GM18502 (cell line): ENCODE measurements at regions not wholly inside any gene's neighbourhood (a gene's known extent, or its start where the extent isn't known, plus 50 kb on each side); places are given as distances from the start of the nearest gene placed in this dataset.

ENCODE experiments used
- ATAC-seq: cut with Tn5 transposase; IDR thresholded peaks from one replicate; pipeline ENCODE4 v1.9.1; 2021; ENCODE audit warnings: mild to moderate bottlenecking; ENCODE audit not compliant: unreplicated experiment, poor library complexity

DNA sequence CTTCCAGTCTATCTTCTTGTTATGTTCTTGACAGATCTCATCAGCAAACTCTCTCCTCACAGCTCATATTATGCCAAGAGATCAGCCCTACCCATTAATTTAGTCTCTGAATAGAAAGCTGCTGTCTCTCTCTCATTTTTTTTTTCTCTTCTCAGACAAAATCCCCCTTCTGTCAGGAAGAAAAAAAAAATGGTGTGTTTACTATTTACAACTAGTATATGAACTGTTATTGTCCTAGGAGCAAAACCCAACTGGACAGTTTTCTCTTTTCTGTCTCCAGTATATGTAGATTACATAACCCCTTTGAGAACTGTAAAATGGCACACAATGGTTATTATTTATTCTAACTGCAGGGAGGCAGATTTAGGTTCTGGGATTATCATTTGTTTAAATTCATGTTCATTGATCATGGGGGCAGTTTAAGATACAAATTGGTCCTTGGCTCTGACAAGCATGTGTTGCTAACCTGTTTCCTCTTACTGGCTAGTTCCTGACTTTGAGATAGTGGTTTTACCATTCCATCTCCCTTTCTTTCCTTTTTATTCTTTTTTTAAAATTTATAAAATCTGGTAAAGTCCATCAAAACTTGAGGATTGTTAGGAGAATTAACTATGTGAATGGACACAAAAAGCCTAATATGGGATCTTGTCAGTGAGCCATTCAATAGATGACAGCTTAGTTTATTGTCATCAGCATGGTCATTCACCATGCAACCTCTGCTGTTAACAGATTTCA lies 210.0 kb upstream of the PAPPA start:
- ATAC-seq, result no peak

DNA sequence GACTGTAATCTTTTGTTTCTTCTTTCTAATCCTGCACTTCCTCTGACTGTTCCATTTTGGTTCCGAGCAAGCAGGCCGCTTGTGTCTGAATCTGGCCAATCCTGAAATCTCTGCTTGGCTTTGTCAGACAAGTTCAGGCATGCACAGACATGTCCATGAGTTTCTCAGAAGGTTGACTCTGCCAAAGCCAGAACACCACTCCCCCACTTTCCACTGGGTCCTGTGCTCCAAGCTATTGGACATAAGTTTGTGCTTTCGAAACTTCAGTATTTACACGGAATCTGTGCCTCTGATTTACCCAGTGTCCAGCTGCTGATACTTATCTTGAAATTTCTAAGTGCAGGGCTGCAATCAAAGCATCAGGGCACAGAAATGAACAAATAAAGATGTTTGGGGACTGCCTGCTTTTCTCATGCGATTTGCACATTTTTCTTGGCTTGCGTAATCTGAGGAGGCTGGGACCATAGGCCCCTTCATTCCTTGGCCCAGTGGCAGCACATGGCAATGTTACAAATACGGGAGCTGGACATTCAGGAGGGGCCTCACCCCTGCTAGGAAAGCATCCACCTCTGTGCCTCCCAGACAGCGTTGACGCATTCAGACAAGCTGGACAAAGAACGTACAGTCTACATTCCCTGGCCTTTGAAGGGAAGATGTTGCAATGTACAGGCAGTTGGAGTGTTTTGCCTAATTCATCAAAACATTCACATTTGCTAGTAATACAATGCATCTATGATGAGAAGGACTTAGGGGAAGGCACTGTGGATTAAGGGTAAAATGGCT lies 209.2 kb upstream of the PAPPA start:
- no peak for ATAC-seq

DNA sequence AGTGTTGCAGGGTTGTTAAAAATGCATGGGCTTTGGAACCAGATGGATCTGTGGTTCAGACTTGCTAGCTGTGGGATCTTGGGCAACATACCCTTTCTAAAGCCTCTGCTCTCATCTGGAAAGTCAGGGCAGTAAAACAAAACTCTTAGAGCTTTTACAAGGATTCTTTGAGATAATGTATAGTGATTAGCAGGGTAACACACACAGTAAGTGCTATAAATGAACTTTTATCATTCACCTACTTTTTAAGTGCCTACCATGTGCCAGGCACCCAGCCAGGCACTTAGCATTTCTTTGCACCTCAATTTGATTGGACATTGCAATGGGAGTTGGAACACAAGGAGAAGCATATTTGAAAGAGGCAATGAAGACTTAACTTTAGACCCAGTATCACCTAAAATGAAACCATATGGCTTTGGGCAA lies 208.6 kb upstream of the PAPPA start:
- no peak for ATAC-seq

DNA sequence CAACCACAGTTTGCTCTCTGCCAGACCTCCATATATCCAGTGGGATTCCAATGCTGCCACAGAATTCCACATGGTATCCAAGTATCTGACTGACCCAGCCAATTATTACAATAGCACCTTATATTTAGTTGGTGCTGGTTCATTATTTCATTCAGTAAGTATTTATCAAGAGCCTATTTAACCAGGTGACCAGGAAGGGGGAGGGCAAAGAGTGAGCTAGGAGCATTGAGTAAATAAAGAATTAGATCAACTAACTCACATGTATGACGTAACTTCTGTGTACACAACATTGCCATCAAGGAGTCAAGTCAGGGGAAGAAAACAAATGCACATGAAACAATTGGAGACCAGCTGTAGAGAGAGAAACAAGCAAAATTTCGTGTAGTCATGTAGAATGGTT lies 207.1 kb upstream of the PAPPA start:
- no peak for ATAC-seq

DNA sequence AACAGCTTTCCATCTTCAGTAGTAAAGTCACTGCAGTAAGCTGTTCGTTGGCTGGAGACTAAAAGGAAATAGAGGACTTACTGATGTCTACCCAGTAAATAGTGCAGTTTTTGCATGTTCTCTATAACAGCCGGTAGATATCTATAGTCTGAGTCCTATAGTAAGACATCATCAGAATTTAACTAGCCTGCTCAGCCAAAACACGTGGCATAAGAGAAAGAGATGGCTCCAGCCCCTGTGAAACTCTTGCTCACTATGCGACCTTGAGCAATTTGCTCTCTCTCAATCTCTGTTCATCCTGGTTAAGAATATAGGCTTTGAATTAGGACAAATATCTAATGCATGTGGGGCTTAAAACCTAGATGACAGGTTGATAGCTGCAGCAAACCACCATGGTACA lies 201.6 kb upstream of the PAPPA start:
- ATAC-seq, result no peak

DNA sequence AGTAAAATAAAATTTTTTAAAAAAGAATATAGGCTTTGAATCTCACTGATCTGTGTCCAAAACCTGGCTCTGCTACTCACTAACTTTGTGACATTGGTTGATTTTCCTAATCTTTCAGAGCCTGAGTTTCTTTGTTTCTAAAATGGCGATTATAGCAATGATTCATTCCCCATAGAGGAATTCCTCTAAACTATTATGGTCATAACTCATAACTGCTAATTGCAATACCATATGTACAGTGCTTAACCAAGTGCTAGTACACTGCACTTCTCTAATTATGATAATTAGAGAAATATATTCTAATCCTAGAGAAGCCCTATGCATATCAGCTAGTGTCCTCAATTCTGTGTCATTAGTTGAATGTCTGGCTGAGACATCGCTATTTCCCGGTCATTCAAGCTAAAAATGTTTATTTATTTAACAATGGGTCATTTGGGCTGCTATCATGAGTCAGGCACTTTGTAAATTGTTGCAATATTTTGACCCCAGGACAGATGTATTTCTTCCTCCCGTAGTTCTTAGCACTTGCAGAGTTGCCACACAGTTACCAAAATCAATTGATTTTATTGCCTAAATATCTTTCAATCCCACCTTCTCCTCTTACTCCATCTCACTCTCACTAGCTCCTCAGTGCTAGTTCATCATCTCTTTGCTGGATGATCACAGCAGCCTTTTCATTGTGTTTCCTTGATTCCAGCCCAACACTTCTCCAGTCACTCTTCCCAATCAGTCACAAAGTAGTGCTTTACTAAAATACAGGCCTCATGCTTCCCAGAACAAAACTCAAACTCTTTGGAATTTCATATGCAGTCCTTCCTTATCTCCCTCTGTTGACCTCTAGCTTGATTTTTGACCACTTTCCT lies 200.9 kb upstream of the PAPPA start:
- no peak for ATAC-seq

DNA sequence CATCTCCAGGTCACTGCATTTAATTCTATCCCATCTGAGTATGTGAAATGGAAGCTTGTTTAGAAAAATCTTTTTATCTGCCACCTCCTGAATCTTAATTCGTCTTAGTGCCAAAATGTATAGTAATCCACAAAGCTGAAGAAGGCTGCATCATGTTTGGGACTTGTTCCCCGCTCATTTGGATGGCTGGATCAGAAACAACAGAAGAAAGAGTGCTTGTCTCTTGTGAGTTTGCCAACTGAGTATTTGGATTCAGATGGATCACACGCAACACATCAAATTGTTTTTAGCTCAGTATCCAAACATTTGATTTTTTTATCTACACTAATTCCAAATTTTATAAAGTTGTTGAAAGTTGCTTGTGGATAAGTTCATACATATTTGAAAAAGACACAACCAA lies 197.2 kb upstream of the PAPPA start:
- no peak for ATAC-seq

DNA sequence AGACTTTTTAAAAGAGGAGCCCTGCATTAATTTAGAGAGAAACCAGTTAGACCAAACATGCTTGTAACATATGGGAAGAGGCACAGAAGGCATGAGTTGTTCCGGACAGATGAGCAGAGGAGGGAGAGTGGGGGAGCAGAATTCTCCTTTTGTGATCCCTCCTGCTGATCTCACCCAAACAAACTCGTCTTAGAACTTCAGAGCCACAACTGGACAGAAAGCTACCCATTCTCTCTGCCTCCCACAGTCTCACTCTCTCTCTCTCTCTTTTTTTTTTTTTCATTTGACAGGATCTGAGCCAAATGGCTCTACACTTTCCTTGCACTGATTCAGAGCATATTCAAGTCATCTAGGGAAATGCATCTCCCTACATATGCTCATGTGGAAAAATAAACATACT lies 196.0 kb upstream of the PAPPA start:
- no peak for ATAC-seq

DNA sequence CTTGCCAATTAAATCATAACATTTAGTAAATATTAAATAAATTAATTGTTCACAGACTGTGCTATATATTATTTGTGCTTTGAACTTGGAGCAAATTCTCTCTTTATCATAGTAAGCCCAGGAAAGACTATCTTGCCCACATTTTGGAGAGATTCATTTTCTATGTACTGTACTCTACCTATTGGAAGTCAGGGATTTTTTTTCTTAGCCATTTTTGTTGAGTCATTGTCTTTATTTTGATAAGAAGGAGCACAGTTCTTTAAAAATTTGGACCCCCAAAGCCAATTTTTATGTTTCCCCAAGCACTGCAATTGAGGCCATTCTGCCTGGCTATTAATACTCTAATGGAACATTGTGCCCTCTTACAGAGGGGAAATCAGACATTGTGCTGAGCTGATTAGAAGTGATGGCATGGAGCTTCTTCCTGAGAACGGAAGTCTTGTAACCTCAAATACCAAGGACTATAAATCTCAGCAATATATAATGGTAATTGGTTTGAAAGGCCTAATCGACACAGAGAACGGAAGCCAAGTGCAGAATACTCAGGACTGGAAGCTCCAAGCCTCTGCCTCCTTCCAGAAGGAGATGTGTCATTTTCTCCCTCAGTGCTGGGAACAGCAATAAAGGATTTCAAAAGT lies 188.8 kb upstream of the PAPPA start:
- no peak for ATAC-seq

DNA sequence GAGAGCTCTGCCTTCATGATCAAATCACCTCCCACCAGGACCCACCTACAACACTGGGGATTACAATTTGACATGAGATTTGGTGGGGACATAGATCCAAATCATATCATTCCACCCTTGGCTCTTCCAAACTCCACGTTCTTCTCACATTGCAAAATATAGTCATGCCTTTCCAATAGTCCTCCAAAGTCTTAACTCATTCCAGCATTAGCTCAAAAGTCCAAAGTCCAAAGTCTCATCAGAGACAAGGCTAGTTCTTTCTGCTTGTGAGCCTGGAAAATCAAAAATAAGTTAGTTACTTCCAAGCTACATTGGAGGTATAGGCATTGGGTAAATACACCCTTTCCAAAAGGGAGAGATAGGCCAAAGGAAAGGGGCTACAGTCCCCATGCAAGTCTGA lies 186.9 kb upstream of the PAPPA start:
- ATAC-seq, result no peak

DNA sequence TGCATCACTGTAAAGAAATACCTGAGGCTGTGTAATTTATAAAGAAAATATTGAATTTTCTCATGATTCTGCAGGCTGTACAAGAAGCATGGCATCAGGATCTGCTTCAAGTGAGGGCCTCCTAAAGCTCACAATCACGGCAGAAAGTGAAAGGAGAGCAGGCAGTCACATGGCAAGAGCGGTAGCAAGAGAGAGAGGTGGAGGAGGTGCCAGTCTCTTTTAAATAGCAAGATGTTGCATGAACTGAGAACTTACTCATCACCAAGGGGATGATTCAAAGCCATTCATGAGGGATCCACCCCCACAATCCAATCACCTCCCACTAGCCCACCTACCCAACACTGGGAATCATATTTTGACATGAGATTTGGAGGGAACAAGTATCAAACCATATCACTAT lies 184.5 kb upstream of the PAPPA start:
- no peak for ATAC-seq

DNA sequence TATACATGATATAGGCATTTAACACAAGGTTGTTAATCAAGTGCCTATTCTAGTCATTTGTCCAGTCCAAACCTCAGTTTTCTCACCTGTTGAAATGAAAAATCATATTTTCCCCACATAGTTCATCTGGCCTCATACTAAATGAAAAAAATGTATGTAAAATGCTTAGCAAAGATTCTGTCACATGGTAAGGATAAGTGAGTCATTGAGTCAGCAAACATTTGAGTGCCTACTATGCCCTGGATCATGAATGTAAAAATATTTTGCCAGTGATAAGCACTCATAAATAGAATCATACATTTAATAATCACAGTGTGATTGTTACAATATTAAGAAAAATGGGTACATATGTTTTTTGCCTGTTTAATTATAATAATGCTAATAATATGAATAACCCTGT lies 181.2 kb upstream of the PAPPA start:
- ATAC-seq, result no peak

DNA sequence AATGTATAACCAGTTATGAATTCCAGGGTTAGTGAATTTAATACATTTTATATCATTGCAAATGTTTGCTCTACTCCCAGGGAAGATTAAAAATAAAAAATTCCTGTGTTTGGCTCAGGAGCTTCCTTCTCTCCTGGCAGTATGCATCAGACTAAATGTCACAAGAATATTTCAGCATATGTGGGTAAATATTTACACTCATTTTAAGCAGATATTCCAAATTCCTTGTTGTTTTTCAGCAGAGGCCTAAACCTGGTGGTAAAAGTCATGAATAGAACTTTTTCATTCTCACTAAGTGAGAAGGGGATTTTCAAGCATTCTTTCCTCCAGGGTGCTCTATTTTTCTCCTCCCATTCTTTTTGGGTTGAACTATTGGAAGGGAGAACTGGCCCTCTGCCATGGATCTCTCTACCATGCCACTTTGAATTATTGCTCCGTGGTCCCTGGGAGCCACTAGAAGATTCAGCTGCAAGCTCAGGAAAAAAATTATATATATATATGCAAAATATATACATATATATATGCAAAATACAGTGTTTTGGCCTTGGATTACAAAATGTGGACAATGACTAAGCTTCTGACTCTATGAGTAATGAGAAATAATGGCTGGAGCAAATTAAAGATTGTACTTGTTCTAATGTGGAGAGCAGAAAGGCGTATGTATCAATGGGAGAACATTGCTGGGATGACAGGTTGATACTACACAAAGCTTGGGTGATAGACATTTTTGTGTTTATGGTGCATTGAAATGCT lies 180.6 kb upstream of the PAPPA start:
- no peak for ATAC-seq

DNA sequence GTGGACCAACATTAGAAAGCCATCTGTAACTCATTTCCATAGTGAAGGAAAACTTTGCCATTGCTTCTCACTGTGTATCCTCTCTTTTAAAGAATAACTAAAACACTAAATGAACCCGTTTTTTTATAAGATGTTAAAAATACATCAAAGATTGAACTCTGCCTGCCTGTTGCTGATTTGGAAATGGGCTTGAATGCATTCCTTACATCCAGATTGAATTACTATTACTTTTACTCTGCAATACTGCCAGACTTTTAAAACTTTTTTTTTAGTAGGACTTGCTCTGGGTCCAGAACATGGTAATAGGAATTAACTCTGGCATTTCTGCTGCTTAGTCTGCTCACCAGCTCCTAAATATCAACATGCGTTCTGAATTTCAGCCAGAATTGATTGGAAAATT lies 176.8 kb upstream of the PAPPA start:
- no peak for ATAC-seq

DNA sequence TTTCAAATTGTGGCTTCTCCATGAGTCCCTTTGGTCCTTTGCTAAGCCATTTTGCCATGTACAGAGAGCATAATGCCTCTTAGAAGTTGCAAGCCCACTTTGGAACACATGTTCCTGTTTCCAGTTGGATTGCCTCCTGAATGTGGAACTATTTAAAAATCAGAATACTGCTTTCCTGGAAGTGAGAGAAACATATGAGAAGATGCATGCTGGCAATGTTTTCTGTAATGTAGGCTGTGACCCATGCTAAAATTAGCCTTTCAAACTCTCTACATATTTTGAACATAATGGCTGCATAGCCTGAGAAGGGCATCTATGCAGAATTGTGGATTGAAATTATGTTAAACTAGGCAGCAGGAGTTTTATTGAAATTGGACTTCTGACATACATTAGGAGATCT lies 175.5 kb upstream of the PAPPA start:
- ATAC-seq, result no peak

DNA sequence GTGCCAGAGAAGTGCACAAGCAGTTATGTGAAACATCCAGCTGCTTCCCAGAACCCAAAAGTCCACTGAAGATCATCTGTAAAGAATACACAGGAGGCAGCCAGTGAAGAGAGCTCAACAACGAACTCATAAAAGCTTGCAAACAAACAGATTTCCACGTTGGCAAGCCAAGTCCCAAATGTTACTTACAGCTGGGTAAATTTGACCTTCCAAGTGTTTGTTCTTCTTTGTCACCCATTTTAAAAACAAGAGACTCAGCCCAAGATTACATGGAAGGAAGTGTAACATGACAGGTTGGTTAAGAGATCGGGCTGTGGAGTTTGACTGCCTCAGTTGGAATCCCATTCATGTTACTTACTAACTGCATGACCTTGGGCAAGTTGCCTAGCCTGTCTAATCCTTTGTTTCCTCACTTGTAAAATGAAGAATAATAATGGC lies 174.9 kb upstream of the PAPPA start:
- no peak for ATAC-seq

DNA sequence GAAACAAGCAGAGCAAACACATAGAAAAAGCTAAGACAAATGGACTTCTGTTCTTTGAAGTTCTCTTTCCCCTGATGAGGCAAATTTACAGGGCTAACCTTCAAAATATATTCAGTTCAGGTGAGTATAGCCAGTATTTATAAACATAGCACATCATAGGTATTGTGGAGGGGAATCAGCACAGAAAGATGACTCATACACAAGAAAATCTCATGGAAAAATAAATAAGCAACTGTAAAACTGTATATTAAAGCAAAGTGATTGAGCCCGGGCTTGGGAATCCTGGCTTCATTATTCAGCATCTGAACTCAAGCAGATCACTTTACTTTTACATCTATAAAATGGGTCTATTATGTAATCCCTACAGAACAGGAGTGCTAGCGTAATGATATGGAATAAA lies 173.5 kb upstream of the PAPPA start:
- ATAC-seq, result no peak

DNA sequence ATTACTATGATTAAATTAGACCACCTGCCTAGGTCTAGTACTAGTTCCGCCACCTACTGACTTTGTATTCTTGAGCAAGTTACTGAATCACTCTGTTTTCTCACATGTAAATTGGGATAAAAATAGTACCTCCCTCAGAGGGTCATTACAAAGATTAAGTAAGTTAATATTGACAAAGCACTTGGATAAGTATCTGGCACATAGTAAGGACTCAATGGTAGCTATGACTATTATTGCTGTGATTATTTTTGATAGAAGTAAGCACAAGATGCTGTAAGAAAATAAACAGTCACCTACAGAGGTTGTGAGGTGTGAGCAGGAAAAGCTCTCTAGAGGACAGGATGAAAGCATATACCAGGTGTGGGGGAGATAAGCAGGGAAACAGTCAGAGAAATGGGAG lies 173.1 kb upstream of the PAPPA start:
- ATAC-seq, result no peak

DNA sequence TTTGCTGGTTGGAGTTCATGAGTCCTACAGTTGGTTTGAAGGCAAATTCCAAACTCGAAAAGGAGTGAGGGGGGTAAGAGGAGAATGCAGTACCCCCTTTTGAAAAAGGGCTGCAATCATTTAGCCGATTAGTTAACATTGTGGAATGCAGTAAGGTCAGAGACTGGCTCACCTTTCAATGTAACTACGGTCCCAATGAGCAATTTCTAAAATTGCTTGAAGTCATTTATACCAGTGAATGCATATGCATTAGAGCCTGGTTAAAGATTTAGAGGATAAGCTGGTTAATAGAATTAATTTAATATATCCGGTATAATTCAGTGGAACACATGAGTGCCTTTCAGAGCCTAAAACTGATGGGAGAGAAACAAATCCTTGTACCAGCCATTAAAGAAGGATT lies 172.6 kb upstream of the PAPPA start:
- no peak for ATAC-seq

DNA sequence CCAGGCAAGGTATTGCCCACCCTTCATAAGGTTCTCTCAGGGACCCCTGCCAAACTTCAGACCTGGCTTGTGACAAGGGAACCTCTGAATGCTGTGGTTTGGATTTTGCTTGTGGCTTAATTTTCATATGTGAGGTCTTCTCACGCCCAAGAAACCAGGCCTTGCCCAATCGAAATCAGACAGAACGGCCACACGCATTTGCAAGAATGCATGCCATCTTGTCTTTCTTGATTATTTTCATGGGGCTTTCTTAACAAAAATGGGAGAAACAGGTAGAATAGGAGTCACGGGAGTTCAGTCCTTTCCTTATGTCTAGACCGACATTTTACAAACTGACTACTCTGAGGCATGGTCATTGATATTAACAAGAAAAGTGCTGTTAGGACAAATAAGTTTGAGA lies 170.2 kb upstream of the PAPPA start:
- ATAC-seq, result no peak
